Erythroblast (primary cell): ENCODE measurements at regions not wholly inside any gene's neighbourhood (a gene's known extent, or its start where the extent isn't known, plus 50 kb on each side); places are given as distances from the start of the nearest gene placed in this dataset.

Experiments used
- DNase-seq, 2 experiments: peaks; one replicate each; lab custom pipeline; 2025; lab: John Stamatoyannopoulos, UW
- GATA1 ChIP-seq: IDR thresholded peaks from 2 replicates; pipeline ENCODE4 v1.6.1; 2011; ENCODE audit warnings: low read depth, mild to moderate bottlenecking, control low read depth, low read length, moderate library complexity
- POLR2A ChIP-seq: IDR thresholded peaks from 2 replicates; pipeline ENCODE4 v1.6.1; 2011; ENCODE audit warnings: mild to moderate bottlenecking, low read length

DNA sequence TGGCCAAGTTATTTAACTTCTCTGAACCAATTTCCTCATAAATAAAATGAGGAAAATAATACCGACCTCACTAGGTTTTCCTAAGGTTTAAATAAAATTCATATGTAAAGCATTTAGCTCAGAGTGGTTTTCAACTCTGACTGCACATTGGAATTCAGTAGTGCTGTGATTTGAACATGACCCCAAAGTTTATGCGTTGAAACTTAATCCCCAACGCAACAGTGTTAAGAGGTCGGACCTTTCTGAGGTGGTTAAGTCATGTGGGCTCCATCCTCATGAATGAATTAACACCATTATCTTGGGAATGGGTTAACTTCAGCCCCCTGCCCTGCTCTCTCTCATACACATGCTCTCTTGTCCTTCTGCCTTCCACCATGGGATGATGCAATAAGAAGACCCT, 322.2 kb downstream of the AASDHPPT start:
- no peak for DNase-seq
- TF ChIP-seq GATA1 (no peak), POLR2A (no peak)

GRCh38 chr11:106400949-106401570, 323.6 kb downstream of the AASDHPPT start:
- TF ChIP-seq POLR2A (no peak), GATA1 (no peak)
- DNase-seq = no peak

DNA sequence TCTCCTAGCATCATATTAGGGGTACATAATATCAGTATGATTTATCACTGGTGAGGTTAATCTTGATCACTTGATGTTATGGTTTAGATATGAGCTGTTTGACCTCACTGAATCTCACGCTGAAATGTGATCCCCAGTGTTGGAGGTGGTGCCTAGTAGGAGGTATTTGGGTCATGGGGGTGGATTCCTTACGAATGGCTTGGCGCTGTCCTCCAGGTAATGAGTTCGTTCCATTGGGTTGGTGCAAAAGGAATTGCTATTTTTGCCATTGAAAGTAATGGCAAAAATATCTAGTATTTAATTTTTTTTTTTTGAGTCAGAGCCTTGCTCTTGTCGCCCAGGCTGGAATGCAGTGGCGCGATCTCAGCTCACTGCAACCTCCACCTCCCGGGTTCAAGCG, 326.3 kb downstream of the AASDHPPT start:
- no peak for DNase-seq
- TF ChIP-seq GATA1 (no peak), POLR2A (no peak)

DNA sequence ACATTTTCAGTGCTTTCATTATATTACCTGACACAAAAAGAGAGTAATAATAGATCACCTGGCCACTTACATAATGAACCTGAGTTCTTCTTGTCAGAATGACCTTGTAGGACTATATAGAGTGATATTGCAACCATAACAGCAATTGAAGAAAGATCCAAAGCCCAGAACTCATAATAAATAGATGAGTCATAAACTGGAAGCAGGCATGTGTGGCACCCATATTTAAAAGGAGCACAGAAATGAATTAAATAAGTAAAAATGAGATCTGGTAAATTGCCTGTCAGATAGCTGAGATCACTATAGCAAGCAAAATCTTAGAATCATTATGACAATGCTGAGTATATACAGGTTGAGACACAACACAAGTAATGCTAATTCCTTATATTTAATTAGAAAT, 331.8 kb downstream of the AASDHPPT start:
- DNase-seq = no peak
- TF ChIP-seq GATA1 (no peak), POLR2A (no peak)

DNA sequence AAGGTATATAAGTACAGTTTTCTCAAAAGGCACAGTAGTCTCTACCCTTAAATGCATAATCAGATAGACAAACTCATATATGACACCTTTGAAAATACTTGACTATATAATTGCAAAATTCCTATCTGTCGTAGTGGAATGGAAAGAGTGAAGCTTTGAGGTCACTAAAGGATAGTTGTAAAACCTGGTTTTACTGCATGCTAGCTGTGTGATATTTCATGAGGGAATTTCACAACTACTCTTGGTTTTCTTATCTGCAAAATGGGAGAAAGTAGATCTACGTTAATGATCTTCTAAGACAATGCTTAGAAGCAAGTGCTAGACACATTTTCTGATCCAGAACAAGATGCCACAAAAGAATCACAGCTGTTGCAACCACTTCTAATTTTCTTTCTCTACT, 332.2 kb downstream of the AASDHPPT start:
- no peak for DNase-seq
- TF ChIP-seq POLR2A (no peak), GATA1 (no peak)

GRCh38 chr11:106410902-106411301, 333.4 kb downstream of the AASDHPPT start:
- no peak for DNase-seq
- TF ChIP-seq GATA1 (no peak), POLR2A (no peak)

DNA sequence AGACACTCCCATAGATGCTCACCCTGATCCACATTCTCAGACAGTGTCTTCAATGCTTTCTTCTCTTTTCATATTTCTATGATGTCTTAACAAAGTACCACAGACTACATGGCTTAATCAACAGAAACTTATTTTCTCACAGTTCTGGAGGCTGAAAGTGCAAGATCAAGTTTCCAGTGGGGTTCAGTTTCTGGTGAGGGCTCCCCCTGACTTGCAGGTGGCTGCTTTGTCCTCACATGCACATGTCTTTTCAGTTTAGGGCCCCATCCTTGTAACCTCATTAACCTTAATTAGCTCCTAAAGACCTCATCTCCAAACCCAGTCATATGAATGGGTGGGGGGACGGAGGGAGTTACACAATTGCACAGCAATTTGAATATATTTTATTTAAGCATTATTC, 335.8 kb downstream of the AASDHPPT start:
- no peak for TF ChIP-seq POLR2A
- no peak for TF ChIP-seq GATA1
- no peak for DNase-seq

- DNase-seq = no peak
- TF ChIP-seq POLR2A = no peak
- TF ChIP-seq GATA1 = no peak
Observed at GRCh38 chr11:106415510-106415909, 338.0 kb downstream of the AASDHPPT start.

DNA sequence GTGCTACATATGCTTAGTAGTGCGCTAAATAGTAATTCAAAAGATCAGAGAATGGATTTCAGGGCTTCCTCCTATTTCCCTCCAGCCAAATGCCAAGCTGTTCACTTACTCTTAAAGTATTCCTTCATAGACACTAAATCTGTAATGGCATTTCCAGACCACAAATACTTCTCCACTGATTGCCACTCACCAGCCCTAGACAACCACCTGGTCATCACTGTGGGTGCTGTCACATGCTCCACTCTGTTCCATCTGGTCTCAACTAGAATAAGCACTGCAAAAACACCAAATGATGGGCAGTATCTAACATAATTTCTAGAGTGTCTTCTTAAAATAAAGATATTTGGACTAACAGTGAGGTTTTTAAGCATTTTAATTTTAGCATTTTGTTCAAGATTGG, 341.3 kb downstream of the AASDHPPT start:
- no peak for DNase-seq
- TF ChIP-seq POLR2A (no peak), GATA1 (no peak)

DNA sequence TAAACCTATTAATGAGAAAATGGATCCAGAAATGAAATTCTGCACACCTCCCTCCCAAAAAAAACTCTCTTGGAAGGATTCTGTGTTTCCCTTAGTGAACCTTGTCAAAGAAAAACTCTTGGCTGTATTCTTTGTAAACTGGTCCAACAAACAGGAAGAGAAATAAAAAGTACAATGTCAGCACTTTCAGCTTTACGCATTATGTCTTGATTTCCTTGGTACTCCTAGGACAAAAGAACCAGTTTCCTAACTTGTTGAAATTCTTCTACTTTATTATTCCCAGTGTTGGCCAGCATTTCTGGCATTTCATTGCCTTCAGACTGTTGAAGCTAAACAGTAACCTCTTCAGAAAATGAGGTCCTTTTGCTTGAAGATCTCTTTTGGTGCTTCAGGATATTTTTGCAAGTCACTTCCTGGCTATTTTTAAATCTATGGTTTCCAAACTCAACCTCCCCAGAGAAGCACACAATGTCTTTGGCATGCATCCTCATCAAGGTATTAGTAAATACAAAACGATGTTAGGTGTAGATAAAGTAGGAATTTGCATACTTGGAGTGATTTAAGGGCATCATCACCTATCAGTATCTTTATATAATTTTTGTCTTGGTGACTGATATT, 342.7 kb downstream of the AASDHPPT start:
- DNase-seq = no peak
- TF ChIP-seq GATA1 (no peak), POLR2A (no peak)

DNA sequence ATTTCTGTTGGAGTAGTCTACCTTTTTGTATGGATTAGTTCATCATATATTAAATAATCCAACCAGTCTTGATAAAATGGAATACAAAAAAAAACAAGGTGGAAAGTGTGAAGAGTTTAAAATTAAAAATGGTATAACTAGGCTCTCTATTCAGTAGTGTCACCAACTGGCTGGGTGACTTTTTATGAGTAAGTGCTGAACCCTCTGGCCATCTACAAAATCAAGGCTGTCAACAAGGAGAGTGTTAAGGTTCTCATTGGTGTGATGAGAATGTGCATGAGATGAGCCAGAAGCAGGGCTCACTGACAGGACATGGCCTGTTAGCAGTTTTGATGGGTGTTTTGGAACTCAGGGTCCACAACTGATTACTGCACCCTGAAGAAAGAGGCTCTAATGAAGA, 343.2 kb downstream of the AASDHPPT start:
- no peak for DNase-seq
- TF ChIP-seq POLR2A = no peak
- TF ChIP-seq GATA1 = no peak

GRCh38 chr11:106421676-106422292, 344.3 kb downstream of the AASDHPPT start:
- DNase-seq = no peak
- TF ChIP-seq POLR2A = no peak
- TF ChIP-seq GATA1 = no peak

DNA sequence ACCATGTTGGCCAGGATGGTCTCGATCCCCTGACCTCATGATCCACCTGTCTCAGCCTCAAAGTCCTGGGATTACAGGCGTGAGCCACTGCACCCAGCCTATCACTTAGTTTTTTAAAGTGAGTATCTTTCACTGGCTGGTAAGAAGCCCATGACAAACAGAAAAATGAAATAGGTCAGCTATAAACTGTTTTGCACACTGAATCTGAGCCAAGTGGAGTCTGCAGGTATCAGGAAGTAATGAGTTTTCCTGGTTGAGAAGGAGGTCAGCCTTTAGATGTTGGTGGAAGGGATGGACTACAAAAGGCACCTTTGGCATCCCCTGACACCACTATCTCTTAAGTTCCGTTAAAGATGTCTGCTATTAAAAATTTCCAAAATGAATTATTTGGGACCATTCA, 345.1 kb downstream of the AASDHPPT start:
- DNase-seq = no peak
- TF ChIP-seq POLR2A = no peak
- TF ChIP-seq GATA1 = no peak

DNA sequence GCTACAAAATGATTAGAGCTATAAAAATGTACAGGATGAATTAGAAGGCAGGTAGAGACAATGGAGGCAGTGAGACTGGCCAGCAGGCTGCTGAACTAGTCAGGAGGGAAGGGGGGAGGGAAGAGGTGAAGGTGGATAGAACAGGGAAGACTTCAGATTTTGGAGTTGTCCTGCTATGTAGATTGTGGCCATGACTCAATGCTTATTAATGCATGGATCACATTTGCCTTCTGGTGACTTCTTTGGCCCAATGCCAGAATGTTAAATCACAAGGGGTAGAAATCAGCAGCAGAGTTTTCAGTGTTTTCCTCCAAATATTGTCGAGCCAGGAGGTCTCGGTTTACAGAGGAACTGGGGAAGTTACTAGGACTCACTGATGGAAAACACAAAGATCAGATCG, 346.6 kb downstream of the AASDHPPT start:
- no peak for TF ChIP-seq POLR2A
- no peak for TF ChIP-seq GATA1

DNA sequence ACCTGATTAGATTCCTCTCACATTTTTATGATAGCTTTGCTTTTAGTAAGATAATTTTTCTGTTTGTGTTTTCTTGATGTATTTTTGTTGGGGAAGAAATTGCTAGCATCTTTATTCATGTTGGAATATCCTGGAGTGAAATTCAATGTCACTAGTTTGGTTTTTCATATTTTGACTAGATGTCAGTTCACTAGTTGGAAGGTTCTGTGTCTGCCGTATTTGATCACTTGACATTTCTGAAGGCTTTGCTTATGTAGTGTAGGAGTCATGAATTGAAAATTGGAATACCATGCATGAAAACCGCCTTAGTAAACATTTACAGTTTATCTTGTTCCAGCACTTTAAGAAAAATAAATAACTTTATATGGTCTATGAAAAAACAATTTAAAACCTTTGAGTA, 348.4 kb downstream of the AASDHPPT start:
- TF ChIP-seq POLR2A (no peak), GATA1 (no peak)
- DNase-seq = no peak

More for the DNA sequence above, 346.6 kb downstream of the AASDHPPT start:
- DNase-seq = no peak
